ENCODE measurements at regions not wholly inside any gene's neighbourhood (a gene's known extent, or its start where the extent isn't known, plus 50 kb on each side); places are given as distances from the start of the nearest gene placed in this dataset.

DNA sequence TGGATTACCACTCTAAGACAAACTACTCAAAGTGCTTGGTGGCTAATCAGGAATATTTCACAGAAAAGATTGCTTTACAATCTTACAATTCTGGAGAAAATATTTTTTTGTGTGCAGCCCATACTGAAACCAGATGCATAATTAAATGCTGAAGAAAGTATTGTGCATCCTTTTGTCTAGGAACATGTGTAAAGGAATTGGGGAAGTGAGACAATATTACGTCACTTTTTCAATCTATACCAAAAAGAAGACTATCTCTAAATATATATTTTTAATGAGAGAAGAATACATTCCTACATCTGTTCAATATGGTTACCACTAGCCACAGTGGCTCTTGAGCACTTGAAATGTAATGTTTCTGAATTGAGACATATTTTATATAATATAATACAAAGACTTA is 992.5 kb upstream of the ADGRB3 start:
- TF ChIP-seq TBP (IDR thresholded peaks at IDR 0.05; ENCODE audit: low read depth, low read length) (no peak), EGR1 (IDR thresholded peaks at IDR 0.05; ENCODE audit: borderline replicate concordance, low read depth, low read length) (no peak), POLR2A (IDR thresholded peaks at IDR 0.05; ENCODE audit: control extremely low read depth in 1 of 2, low read depth in 2 of 2, low read length in 2 of 2) (no peak), HDAC2 (IDR thresholded peaks at IDR 0.05; ENCODE audit: borderline replicate concordance in 1 of 2, low read depth in 2 of 2, low read length in 2 of 2) (no peak), POLR2AphosphoS5 (IDR thresholded peaks at IDR 0.05; ENCODE audit: low read depth, low read length) (no peak), POU5F1 (IDR thresholded peaks at IDR 0.05; ENCODE audit: low read depth, low read length) (no peak)
- TF ChIP-seq, protein P1, sequence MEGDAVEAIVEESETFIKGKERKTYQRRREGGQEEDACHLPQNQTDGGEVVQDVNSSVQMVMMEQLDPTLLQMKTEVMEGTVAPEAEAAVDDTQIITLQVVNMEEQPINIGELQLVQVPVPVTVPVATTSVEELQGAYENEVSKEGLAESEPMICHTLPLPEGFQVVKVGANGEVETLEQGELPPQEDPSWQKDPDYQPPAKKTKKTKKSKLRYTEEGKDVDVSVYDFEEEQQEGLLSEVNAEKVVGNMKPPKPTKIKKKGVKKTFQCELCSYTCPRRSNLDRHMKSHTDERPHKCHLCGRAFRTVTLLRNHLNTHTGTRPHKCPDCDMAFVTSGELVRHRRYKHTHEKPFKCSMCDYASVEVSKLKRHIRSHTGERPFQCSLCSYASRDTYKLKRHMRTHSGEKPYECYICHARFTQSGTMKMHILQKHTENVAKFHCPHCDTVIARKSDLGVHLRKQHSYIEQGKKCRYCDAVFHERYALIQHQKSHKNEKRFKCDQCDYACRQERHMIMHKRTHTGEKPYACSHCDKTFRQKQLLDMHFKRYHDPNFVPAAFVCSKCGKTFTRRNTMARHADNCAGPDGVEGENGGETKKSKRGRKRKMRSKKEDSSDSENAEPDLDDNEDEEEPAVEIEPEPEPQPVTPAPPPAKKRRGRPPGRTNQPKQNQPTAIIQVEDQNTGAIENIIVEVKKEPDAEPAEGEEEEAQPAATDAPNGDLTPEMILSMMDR (IDR thresholded peaks at IDR 0.05; ENCODE audit: control extremely low read depth in 1 of 3, insufficient read depth in 1 of 3, low read depth in 1 of 3, low read length in 3 of 3) = no peak

All from H1 (cell line).